Right lobe of liver (tissue), 6 donors: ENCODE measurements at regions not wholly inside any gene's neighbourhood (a gene's known extent, or its start where the extent isn't known, plus 50 kb on each side); places are given as distances from the start of the nearest gene placed in this dataset.
A peak's percentile ranks its signal among the peaks of the same experiment; 100 is the strongest.

Experiments used
- ATAC-seq, 4 donors: fragments of 200-7000 bp; cut with Tn5 transposase; one replicate each; pipeline ENCODE4 v1.9.1; 2020; ENCODE audit warnings: mild to moderate bottlenecking in 4 of 4, moderate library complexity in 4 of 4
- DNase-seq, 3 donors: peaks; one replicate each; pipeline ENCODE4 v3.0.0-alpha.2; 2020
- H3K27ac ChIP-seq, 3 donors: fragments of 200-600 bp; one replicate each; pipeline ENCODE4 v1.8.0; 2022
- H3K27me3 ChIP-seq, 2 donors: fragments of 200-600 bp; one replicate each; pipeline ENCODE4 v1.8.0; 2022
- H3K36me3 ChIP-seq, 4 donors: fragments of 200-600 bp; sonication (generic) in 1 of 4; one replicate each; pipeline versions ENCODE4 v1.5.1 to v1.8.0; 2017 to 2022; ENCODE audit warnings: control low read depth in 1 of 4
- H3K4me1 ChIP-seq, 4 donors: fragments of 200-600 bp; sonication (generic) in 1 of 4; one replicate each; pipeline versions ENCODE4 v1.5.1 to v1.8.0; 2017 to 2022; ENCODE audit warnings: control low read depth in 1 of 4
- H3K4me3 ChIP-seq, 3 donors: fragments of 200-600 bp; one replicate each; pipeline ENCODE4 v1.8.0; 2022
- H3K9me3 ChIP-seq, 4 donors: fragments of 200-600 bp; sonication (generic) in 1 of 4; one replicate each; pipeline versions ENCODE4 v1.5.1 to v1.8.0; 2017 to 2022; ENCODE audit warnings: control low read depth in 1 of 4
- POLR2A ChIP-seq: fragments of 450-650 bp; IDR thresholded peaks from one replicate; pipeline ENCODE4 v1.6.1; 2017; ENCODE audit warnings: antibody characterized with exemption, mild to moderate bottlenecking
- WGBS: methylation state at CpG from one replicate; pipeline ENCODE4 v1.1.6; 2018; ENCODE audit warnings: low coverage, low lambda C conversion rate; ENCODE audit not compliant: insufficient coverage; ENCODE audit errors: missing lambda C conversion rate; 5-methylcytosine and 5-hydroxymethylcytosine counted together
- intact Hi-C, 2 donors: fragments of 100-400 bp; cut with DNase I; formaldehyde crosslinking; loops; one replicate each; pipeline versions ENCODE4 v1.11.2 to v1.14.1; 2022
- TF ChIP-seq, protein P1 (sequence below), 4 donors: fragments of 200-600 bp in 3 of 4; fragments of 450-650 bp in 1 of 4; IDR thresholded peaks; one replicate each; pipeline versions ENCODE4 v1.5.1 to v1.8.0; 2016 to 2022; ENCODE audit warnings: antibody characterized with exemption in 4 of 4, mild to moderate bottlenecking in 2 of 4
- donor health status: DM: no; HTN: yes; CAD: no.
- donor health status: DM: no; HTN: no; CAD: no.
- donor health status: DM: no; HTN: no; CAD: no.
- donor health status: DM: no; HTN: yes; CAD: no.
- donor health status: DM: no; HTN: yes; CAD: no.

DNA sequence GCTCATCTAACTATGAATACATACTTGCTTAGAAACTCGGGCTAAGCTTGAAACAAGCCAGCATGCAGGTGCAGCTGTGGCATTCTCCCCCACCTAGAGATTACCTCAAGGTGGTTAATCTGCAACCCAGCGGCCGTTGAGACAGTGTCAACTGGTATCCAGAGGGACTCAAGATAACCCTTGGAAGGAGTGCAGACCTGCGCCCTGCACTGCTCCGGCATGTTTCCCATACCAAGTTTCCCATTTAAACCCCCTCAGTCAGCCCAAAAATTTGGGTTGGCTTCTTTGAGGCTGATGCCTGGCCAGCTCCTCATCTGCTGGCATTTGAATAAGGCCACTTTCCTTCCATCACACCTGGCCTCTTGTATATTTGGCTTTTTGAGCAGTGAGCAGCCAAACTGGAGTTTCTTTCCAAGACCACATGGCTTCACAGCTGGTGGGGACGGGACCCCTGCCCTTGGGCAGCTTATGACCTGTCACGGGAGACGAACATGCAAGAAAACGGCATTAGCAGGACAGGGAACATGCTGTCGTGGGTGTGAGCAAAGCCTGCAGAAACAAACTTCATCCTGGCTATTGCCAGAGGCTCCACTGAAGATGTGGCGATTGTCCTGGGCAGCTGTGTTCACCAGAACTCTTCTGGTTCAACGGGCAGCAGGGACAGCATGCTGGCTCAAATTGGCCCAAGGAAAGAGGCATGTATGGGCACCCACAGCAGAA lies 98.2 kb downstream of the PLXNA1 start:
- Histone ChIP-seq H3K4me1 (no peaks in the 10 kb centered on the region), H3K4me3 (no peak overlapping the region), H3K27me3 (no peaks in the 10 kb centered on the region), H3K9me3 (no peaks in the 10 kb centered on the region), H3K36me3 (no peaks in the 10 kb centered on the region), H3K27ac (no peak overlapping the region)
- ATAC-seq (no peak), DNase-seq (peak in 1 of 3 donors; percentile 30)
- TF ChIP-seq, protein P1, sequence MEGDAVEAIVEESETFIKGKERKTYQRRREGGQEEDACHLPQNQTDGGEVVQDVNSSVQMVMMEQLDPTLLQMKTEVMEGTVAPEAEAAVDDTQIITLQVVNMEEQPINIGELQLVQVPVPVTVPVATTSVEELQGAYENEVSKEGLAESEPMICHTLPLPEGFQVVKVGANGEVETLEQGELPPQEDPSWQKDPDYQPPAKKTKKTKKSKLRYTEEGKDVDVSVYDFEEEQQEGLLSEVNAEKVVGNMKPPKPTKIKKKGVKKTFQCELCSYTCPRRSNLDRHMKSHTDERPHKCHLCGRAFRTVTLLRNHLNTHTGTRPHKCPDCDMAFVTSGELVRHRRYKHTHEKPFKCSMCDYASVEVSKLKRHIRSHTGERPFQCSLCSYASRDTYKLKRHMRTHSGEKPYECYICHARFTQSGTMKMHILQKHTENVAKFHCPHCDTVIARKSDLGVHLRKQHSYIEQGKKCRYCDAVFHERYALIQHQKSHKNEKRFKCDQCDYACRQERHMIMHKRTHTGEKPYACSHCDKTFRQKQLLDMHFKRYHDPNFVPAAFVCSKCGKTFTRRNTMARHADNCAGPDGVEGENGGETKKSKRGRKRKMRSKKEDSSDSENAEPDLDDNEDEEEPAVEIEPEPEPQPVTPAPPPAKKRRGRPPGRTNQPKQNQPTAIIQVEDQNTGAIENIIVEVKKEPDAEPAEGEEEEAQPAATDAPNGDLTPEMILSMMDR (IDR thresholded peaks at IDR 0.05): no peak
- no peak for TF ChIP-seq POLR2A
- 55% methylated on average over 9 of the region's 12 CpGs for WGBS
- intact Hi-C loops: no loop called here

DNA sequence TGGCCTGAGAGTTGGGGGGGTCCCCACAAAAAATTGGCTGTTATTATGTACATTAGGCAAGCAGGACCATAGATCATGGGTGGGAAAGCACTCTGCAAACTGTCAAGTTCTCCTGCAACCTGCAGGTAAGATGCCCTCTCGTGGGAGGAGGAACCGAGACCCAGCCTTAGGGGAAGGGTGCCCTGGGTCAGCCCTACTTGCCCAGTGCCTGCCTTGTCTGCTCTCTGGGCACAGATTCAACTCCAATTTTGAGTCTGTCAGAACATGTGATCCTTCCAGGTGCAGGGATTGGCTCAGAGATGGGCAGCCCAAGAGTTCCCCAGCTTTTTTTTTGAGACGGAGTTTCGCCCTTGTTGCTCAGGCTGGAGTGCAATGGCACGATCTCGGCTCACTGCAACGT lies 99.2 kb downstream of the PLXNA1 start:
- no peak overlapping the region for H3K27ac ChIP-seq
- no peaks in the 10 kb centered on the region for H3K4me1 ChIP-seq
- TF ChIP-seq, protein P1 (IDR thresholded peaks at IDR 0.05): no peak
- TF ChIP-seq POLR2A: no peak
- no peaks in the 10 kb centered on the region for H3K27me3 ChIP-seq
- ATAC-seq (no peak), DNase-seq (peak in 1 of 3 donors; percentile 16)
- 77% methylated on average over 4 of the region's 7 CpGs for WGBS
- H3K4me3 ChIP-seq: no peak overlapping the region
- intact Hi-C loops: no loop called here
- H3K9me3 ChIP-seq: no peaks in the 10 kb centered on the region
- no peaks in the 10 kb centered on the region for H3K36me3 ChIP-seq

DNA sequence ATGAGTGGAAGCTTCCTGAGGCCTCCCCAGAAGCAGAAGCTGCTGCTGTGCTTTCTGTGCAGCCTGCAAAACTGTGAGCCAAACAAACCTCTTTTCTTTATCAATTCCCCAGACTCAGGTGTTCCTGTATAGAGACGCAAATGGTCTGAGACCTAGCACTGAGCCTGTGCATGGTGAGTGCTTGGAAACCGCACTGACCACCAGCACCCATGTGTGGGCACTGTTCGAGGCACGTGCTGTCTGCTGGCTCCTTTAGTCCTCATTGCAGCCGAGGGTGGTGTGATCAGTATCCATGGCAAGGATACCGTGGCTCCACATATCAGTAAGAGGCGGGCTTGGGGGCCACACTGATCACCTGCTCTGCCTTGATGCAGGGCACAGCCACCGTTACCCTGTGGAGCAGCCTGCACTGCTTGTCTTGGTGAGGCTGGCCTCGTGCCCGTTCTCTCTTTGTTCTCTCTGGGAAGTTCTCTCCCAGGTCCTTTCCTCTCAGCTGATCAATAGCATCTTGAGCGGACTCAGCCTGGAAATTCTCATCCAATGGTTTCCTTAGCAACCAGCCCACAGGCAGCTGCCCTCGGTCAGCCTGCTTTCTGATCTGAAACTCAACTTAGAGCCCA lies 101.0 kb downstream of the PLXNA1 start:
- Histone ChIP-seq H3K9me3 (no peaks in the 10 kb centered on the region), H3K36me3 (no peaks in the 10 kb centered on the region), H3K27ac (no peak overlapping the region), H3K4me3 (no peak overlapping the region), H3K27me3 (no peaks in the 10 kb centered on the region), H3K4me1 (no peaks in the 10 kb centered on the region)
- 45% methylated on average over 7 of the region's 12 CpGs for WGBS
- intact Hi-C loops: no loop called here
- ATAC-seq (no peak), DNase-seq (peak in 2 of 3 donors; percentile 5 to 46)
- no peak for TF ChIP-seq POLR2A
- TF ChIP-seq, protein P1 (IDR thresholded peaks at IDR 0.05): no peak

DNA sequence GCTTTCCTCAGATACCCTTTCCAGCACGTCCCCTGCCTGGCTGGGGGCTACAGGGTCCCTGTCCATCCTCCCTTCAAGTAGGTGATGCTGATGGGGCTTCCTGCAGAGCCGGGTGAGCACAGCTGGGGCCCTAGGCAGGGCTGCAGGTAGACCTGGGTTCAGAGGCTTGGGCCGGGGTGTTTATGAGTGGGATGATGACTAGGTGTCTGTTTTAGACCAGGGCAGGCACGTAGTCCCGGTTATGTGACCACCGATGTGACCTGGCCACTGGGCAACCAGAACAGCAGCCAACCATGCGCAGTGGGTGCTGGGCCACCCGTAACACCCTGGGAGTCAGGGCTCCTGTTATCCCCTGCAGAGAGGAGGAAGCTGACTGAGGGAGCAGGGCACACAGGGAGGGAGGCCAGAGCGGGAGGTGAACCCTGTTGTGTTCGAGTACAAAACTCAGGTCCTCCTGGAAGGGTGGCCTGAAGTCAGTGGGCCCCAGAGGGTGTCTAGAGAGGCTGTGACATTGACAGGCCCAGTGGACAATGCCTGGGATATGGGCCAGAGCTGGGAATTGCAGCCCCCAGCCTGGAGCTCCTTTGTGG lies 101.6 kb downstream of the PLXNA1 start:
- no peak overlapping the region for H3K4me3 ChIP-seq
- no peak for TF ChIP-seq POLR2A
- TF ChIP-seq, protein P1 (IDR thresholded peaks at IDR 0.05): no peak
- ATAC-seq: no peak
- no peaks in the 10 kb centered on the region for H3K27me3 ChIP-seq
- H3K9me3 ChIP-seq: no peaks in the 10 kb centered on the region
- H3K4me1 ChIP-seq: no peaks in the 10 kb centered on the region
- 69% methylated on average over 6 of the region's 10 CpGs for WGBS
- peak in 2 of 3 donors; percentile 6 to 26 for DNase-seq
- intact Hi-C loops: no loop called here
- no peak overlapping the region for H3K27ac ChIP-seq
- no peaks in the 10 kb centered on the region for H3K36me3 ChIP-seq
